ENCODE measurements at regions not wholly inside any gene's neighbourhood (a gene's known extent, or its start where the extent isn't known, plus 50 kb on each side); places are given as distances from the start of the nearest gene placed in this dataset.

DNA sequence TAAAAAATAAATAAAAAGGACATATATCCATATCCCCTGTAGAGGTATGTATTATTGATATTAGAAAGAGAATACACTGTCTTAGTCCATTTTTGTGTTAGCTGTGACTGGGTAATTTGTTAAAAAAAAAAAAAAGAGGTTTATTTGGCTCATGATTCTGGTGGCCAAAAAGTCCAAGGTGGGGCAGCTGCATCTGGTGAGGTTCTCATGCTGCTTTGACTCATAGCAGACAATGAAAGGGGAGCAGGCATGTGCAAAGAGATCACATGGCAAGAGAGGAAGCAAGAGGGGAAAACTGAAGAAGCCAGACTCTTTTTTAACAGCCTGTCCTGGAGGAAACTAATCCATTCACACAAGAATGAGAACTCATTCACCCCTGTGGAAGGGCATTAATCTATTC lies 101.6 kb upstream of the MAP4K3 start:
- Histone ChIP-seq H3K4me3 (no peak overlapping the region), H3K27ac (no peak overlapping the region), H3K4me1 (peaks cover 0 to 8% (median 0%) of the 10 kb centered on the region in 3 donors), H3K9me3 (no peaks in the 10 kb centered on the region), H3K36me3 (no peaks in the 10 kb centered on the region), H3K27me3 (no peaks in the 10 kb centered on the region)
- TF ChIP-seq POLR2A (IDR thresholded peaks at IDR 0.05) = no peak
- TF ChIP-seq, protein P1, sequence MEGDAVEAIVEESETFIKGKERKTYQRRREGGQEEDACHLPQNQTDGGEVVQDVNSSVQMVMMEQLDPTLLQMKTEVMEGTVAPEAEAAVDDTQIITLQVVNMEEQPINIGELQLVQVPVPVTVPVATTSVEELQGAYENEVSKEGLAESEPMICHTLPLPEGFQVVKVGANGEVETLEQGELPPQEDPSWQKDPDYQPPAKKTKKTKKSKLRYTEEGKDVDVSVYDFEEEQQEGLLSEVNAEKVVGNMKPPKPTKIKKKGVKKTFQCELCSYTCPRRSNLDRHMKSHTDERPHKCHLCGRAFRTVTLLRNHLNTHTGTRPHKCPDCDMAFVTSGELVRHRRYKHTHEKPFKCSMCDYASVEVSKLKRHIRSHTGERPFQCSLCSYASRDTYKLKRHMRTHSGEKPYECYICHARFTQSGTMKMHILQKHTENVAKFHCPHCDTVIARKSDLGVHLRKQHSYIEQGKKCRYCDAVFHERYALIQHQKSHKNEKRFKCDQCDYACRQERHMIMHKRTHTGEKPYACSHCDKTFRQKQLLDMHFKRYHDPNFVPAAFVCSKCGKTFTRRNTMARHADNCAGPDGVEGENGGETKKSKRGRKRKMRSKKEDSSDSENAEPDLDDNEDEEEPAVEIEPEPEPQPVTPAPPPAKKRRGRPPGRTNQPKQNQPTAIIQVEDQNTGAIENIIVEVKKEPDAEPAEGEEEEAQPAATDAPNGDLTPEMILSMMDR (IDR thresholded peaks at IDR 0.05) = no peak
- intact Hi-C loops (cut with DNase I) = no loop called here
- no peak for DNase-seq

DNA sequence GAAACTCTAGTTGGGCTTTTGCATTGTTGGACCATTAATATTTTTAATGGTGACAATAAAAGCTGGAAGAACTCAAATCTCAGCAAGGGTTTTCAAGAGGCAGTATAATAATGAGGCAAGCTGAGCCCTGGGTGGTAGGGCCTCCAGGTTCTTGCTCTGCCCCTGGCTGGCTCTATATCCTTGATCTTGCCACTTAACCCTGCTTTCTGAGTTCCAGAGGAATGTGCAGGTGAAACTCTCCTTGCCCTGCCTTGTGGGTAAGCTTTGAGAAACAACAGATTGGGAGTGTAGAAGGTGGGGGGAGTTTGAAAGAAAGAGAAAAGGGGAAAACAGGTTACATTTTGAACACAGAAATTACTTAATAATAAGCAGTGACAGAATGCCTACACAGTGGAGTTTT lies 103.3 kb upstream of the MAP4K3 start:
- DNase-seq = no peak
- no peak for TF ChIP-seq POLR2A (IDR thresholded peaks at IDR 0.05)
- TF ChIP-seq, protein P1 (IDR thresholded peaks at IDR 0.05) = no peak
- H3K4me1 ChIP-seq = no peaks in the 10 kb centered on the region
- no peaks in the 10 kb centered on the region for H3K27me3 ChIP-seq
- intact Hi-C loops (cut with DNase I) = no loop called here
- H3K9me3 ChIP-seq = no peaks in the 10 kb centered on the region
- no peak overlapping the region for H3K4me3 ChIP-seq
- H3K27ac ChIP-seq = no peak overlapping the region
- no peaks in the 10 kb centered on the region for H3K36me3 ChIP-seq

DNA sequence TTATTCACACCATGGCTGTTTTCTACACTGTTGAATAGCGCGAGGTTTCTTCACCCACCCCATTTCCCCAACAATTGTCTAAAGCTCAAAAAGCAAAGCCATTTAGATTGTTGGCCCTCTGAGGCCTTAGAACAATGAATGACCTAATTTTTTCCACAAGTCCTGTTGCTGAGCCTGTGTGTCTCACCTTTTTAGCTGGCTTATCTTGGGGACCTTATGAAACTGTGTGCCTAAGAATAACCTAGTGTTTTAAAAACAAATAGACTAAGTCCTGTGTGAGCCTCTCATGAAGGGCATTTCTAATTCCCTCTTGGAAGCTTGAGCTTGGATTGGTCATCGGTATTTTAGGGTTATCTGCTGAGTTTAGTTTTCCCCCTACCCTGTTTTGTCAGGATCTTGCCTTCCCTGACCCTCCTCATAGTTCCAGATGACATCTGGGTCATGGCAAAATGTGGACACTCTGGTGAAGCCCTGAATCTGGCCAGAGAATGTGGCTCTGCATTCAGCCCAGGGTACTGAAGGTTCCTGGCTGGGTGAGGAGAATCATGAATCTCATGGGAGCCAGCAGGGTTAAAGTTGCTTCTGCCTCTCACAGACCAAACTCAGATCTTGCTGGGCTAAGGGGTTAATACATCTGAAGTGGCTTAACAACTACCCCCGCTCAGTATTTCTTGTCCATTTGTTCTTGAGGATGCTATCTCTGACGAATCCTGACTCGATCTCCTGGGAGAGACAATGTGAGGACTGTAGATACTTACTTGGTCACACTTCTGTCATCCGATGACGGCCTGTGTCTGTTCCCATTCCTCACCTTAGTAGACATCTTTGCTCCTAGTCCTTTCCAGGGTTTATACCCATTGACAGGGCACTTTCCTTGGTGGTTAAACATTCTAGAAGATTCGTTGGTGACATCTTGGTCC lies 104.2 kb upstream of the MAP4K3 start:
- no peak for TF ChIP-seq POLR2A (IDR thresholded peaks at IDR 0.05)
- TF ChIP-seq, protein P1 (IDR thresholded peaks at IDR 0.05) = no peak
- intact Hi-C loops (cut with DNase I) = no loop called here
- no peak overlapping the region for H3K4me3 ChIP-seq
- DNase-seq = no peak
- H3K27ac ChIP-seq = no peak overlapping the region
- 85 to 88% methylated on average over 9 of the region's 9 CpGs for WGBS, 2 donors
- H3K27me3 ChIP-seq = no peaks in the 10 kb centered on the region
- H3K9me3 ChIP-seq = no peaks in the 10 kb centered on the region
- no peaks in the 10 kb centered on the region for H3K4me1 ChIP-seq
- no peaks in the 10 kb centered on the region for H3K36me3 ChIP-seq

DNA sequence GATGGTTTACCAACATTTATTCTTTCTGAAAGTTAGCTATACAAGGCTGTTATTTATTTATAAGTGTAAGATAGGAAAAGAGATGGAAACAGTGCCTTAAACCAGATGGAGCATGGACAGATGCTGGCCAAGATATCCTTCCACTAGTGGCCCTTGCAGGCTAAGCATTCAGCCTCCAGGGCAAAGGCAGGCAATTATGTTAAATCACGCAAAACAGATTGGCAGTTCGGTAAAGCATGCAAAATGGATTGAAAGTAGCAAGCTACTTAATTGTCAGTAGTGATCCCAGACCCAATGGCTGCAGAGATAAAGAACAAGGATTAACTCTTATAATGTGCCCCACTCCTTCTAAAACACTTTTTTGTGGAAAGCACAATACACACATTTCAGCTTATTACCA lies 105.4 kb upstream of the MAP4K3 start:
- Histone ChIP-seq H3K36me3 (no peaks in the 10 kb centered on the region), H3K9me3 (no peaks in the 10 kb centered on the region), H3K4me3 (no peak overlapping the region), H3K27me3 (no peaks in the 10 kb centered on the region), H3K4me1 (no peaks in the 10 kb centered on the region), H3K27ac (no peak overlapping the region)
- no peak for TF ChIP-seq POLR2A (IDR thresholded peaks at IDR 0.05)
- TF ChIP-seq, protein P1 (IDR thresholded peaks at IDR 0.05) = no peak
- intact Hi-C loops (cut with DNase I) = no loop called here
- DNase-seq = no peak
- 83 to 94% methylated on average over 2 of the region's 2 CpGs for WGBS, 2 donors

DNA sequence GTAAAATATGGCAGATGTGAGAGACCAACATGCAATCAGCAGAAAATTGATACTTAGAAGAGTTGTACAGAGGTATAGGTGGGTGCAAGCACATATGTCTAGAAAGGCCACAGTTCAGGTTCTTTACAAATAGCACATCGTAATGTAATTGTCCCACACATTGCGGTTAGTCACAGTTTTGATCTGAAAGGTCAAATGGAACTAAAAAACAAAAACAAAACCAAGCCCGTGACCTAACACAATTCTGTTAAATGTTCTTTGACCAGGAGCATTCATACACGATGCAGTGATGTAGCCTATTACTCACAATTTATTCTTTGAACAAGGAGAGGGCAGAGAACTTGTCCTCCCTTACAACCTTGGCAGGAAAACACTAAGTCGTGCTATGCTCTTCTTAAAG lies 108.9 kb upstream of the MAP4K3 start:
- no peaks in the 10 kb centered on the region for H3K36me3 ChIP-seq
- intact Hi-C loops (cut with DNase I) = no loop called here
- no peak for DNase-seq
- no peak overlapping the region for H3K27ac ChIP-seq
- H3K4me1 ChIP-seq = no peaks in the 10 kb centered on the region
- no peak for TF ChIP-seq POLR2A (IDR thresholded peaks at IDR 0.05)
- TF ChIP-seq, protein P1 (IDR thresholded peaks at IDR 0.05) = no peak
- no peaks in the 10 kb centered on the region for H3K9me3 ChIP-seq
- H3K4me3 ChIP-seq = no peak overlapping the region
- 71 to 75% methylated on average over 5 of the region's 5 CpGs for whole genome bisulfite sequencing, 2 donors
- H3K27me3 ChIP-seq = no peaks in the 10 kb centered on the region
